ENCODE measurements at regions not wholly inside any gene's neighbourhood (a gene's known extent, or its start where the extent isn't known, plus 50 kb on each side); places are given as distances from the start of the nearest gene placed in this dataset.
A peak's percentile ranks its signal among the peaks of the same experiment; 100 is the strongest.

- WGBS, 2 donors (ENCODE audit: extremely low coverage in 2 of 2, insufficient read length in 2 of 2, insufficient replicate concordance in 1 of 2) = no CpG with 5 or more reads among the region's 1 CpG
- DNase-seq (ENCODE audit: low spot score) = no peak
- no peak overlapping the region for H3K27ac ChIP-seq (replicated peaks; ENCODE audit: low read length)
- no peak overlapping the region for H2BK15ac ChIP-seq (ENCODE audit: low read length)
- H3K23ac ChIP-seq (ENCODE audit: low read depth, low read length, poor library complexity) = no peak overlapping the region
- H3K36me3 ChIP-seq (replicated peaks in 1 of 2; ENCODE audit: control insufficient read depth in 2 of 2, insufficient read depth in 2 of 2, low read length in 2 of 2) = no peaks in the 10 kb centered on the region
- no peak overlapping the region for H2BK12ac ChIP-seq (ENCODE audit: low read length)
- no peak overlapping the region for H2BK120ac ChIP-seq (ENCODE audit: low read depth, low read length)
- H3K4me3 ChIP-seq (ENCODE audit: low read length in 2 of 2) = no peak overlapping the region
- H4K91ac ChIP-seq (ENCODE audit: low read depth, low read length, poor library complexity) = no peak overlapping the region
- H3K4me1 ChIP-seq (ENCODE audit: control insufficient read depth in 2 of 2, insufficient read depth in 1 of 2, low read depth in 1 of 2, low read length in 2 of 2) = no peaks in the 10 kb centered on the region
- no peaks in the 10 kb centered on the region for H3K27me3 ChIP-seq (ENCODE audit: control insufficient read depth in 3 of 3, insufficient read depth in 3 of 3, low read depth in 1 of 3, low read length in 3 of 3)
- H3K18ac ChIP-seq (ENCODE audit: low read length) = no peak overlapping the region
- no peak overlapping the region for H3K4ac ChIP-seq (ENCODE audit: low read length)
- H2AFZ ChIP-seq (ENCODE audit: low read length) = no peak overlapping the region
- no peak overlapping the region for H3K14ac ChIP-seq (ENCODE audit: low read length)
- H3K9ac ChIP-seq (ENCODE audit: low read depth, low read length, poor library complexity) = no peak overlapping the region
- H3K4me2 ChIP-seq (ENCODE audit: insufficient read depth, low read length, poor library complexity, severe bottlenecking) = no peak overlapping the region
- H2BK5ac ChIP-seq (ENCODE audit: low read length) = no peak overlapping the region
- no peaks in the 10 kb centered on the region for H3K79me1 ChIP-seq (ENCODE audit: low read depth, low read length)
- no peak overlapping the region for H4K8ac ChIP-seq (ENCODE audit: low read depth, low read length)
- H3K9me3 ChIP-seq (replicated peaks in 1 of 2; ENCODE audit: control insufficient read depth in 2 of 2, insufficient read depth in 1 of 2, low read depth in 1 of 2, low read length in 2 of 2) = no peaks in the 10 kb centered on the region
- no peak overlapping the region for H2AK5ac ChIP-seq (ENCODE audit: low read depth, low read length)
Observed at GRCh38 chr16:80318107-80318506, 222.7 kb upstream of the DYNLRB2 start.

GRCh38 chr16:80317599-80318037, 223.2 kb upstream of the DYNLRB2 start:
- Histone ChIP-seq H3K23ac (ENCODE audit: low read depth, low read length, poor library complexity) (no peak overlapping the region), H3K4me2 (ENCODE audit: insufficient read depth, low read length, poor library complexity, severe bottlenecking) (no peak overlapping the region), H3K14ac (ENCODE audit: low read length) (no peak overlapping the region), H3K27ac (replicated peaks; ENCODE audit: low read length) (no peak overlapping the region), H2BK5ac (ENCODE audit: low read length) (no peak overlapping the region), H3K27me3 (ENCODE audit: control insufficient read depth in 3 of 3, insufficient read depth in 3 of 3, low read depth in 1 of 3, low read length in 3 of 3) (no peaks in the 10 kb centered on the region), H3K9ac (ENCODE audit: low read depth, low read length, poor library complexity) (no peak overlapping the region), H2BK120ac (ENCODE audit: low read depth, low read length) (no peak overlapping the region), H3K18ac (ENCODE audit: low read length) (peak overlapping the region; percentile 42), H3K4me1 (ENCODE audit: control insufficient read depth in 2 of 2, insufficient read depth in 1 of 2, low read depth in 1 of 2, low read length in 2 of 2) (no peaks in the 10 kb centered on the region), H4K91ac (ENCODE audit: low read depth, low read length, poor library complexity) (no peak overlapping the region), H2BK12ac (ENCODE audit: low read length) (no peak overlapping the region), H3K79me1 (ENCODE audit: low read depth, low read length) (no peaks in the 10 kb centered on the region), H2BK15ac (ENCODE audit: low read length) (no peak overlapping the region), H2AFZ (ENCODE audit: low read length) (no peak overlapping the region), H2AK5ac (ENCODE audit: low read depth, low read length) (peak overlapping the region; percentile 48), H3K9me3 (replicated peaks in 1 of 2; ENCODE audit: control insufficient read depth in 2 of 2, insufficient read depth in 1 of 2, low read depth in 1 of 2, low read length in 2 of 2) (no peaks in the 10 kb centered on the region), H3K36me3 (replicated peaks in 1 of 2; ENCODE audit: control insufficient read depth in 2 of 2, insufficient read depth in 2 of 2, low read length in 2 of 2) (no peaks in the 10 kb centered on the region), H4K8ac (ENCODE audit: low read depth, low read length) (no peak overlapping the region), H3K4ac (ENCODE audit: low read length) (no peak overlapping the region), H3K4me3 (ENCODE audit: low read length in 2 of 2) (no peak overlapping the region)
- WGBS, 2 donors (ENCODE audit: extremely low coverage in 2 of 2, insufficient read length in 2 of 2, insufficient replicate concordance in 1 of 2) = no CpG with 5 or more reads among the region's 8 CpGs
- no peak for DNase-seq (ENCODE audit: low spot score)

- Histone ChIP-seq H3K4me2 (ENCODE audit: insufficient read depth, low read length, poor library complexity, severe bottlenecking) (no peak overlapping the region), H3K14ac (ENCODE audit: low read length) (peak overlapping the region; percentile 73), H3K9me3 (replicated peaks in 1 of 2; ENCODE audit: control insufficient read depth in 2 of 2, insufficient read depth in 1 of 2, low read depth in 1 of 2, low read length in 2 of 2) (no peaks in the 10 kb centered on the region), H2BK12ac (ENCODE audit: low read length) (no peak overlapping the region), H2AFZ (ENCODE audit: low read length) (no peak overlapping the region), H2AK5ac (ENCODE audit: low read depth, low read length) (peak overlapping the region; percentile 48), H3K27ac (replicated peaks; ENCODE audit: low read length) (no peak overlapping the region), H3K36me3 (replicated peaks in 1 of 2; ENCODE audit: control insufficient read depth in 2 of 2, insufficient read depth in 2 of 2, low read length in 2 of 2) (no peaks in the 10 kb centered on the region), H3K4me1 (ENCODE audit: control insufficient read depth in 2 of 2, insufficient read depth in 1 of 2, low read depth in 1 of 2, low read length in 2 of 2) (no peaks in the 10 kb centered on the region), H3K79me1 (ENCODE audit: low read depth, low read length) (no peaks in the 10 kb centered on the region), H3K18ac (ENCODE audit: low read length) (peak overlapping the region; percentile 39), H4K91ac (ENCODE audit: low read depth, low read length, poor library complexity) (no peak overlapping the region), H3K23ac (ENCODE audit: low read depth, low read length, poor library complexity) (no peak overlapping the region), H4K8ac (ENCODE audit: low read depth, low read length) (no peak overlapping the region), H2BK15ac (ENCODE audit: low read length) (no peak overlapping the region), H3K4ac (ENCODE audit: low read length) (no peak overlapping the region), H3K27me3 (ENCODE audit: control insufficient read depth in 3 of 3, insufficient read depth in 3 of 3, low read depth in 1 of 3, low read length in 3 of 3) (no peaks in the 10 kb centered on the region), H2BK5ac (ENCODE audit: low read length) (no peak overlapping the region), H3K4me3 (ENCODE audit: low read length in 2 of 2) (peak overlapping the region in 1 of 2 donors; percentile 22), H2BK120ac (ENCODE audit: low read depth, low read length) (no peak overlapping the region), H3K9ac (ENCODE audit: low read depth, low read length, poor library complexity) (no peak overlapping the region)
- WGBS, 2 donors (ENCODE audit: extremely low coverage in 2 of 2, insufficient read length in 2 of 2, insufficient replicate concordance in 1 of 2) = no CpG with 5 or more reads among the region's 10 CpGs
- no peak for DNase-seq (ENCODE audit: low spot score)
Observed at GRCh38 chr16:80317116-80317515, 223.7 kb upstream of the DYNLRB2 start.

GRCh38 chr16:80314042-80314441, 226.8 kb upstream of the DYNLRB2 start:
- no peak overlapping the region for H3K27ac ChIP-seq (replicated peaks; ENCODE audit: low read length)
- no CpG with 5 or more reads among the region's 4 CpGs for WGBS, 2 donors (ENCODE audit: extremely low coverage in 2 of 2, insufficient read length in 2 of 2, insufficient replicate concordance in 1 of 2)

More at GRCh38 chr16:80314042-80314441, 226.8 kb upstream of the DYNLRB2 start:
- Histone ChIP-seq H3K27me3 (ENCODE audit: control insufficient read depth in 3 of 3, insufficient read depth in 3 of 3, low read depth in 1 of 3, low read length in 3 of 3) (no peaks in the 10 kb centered on the region), H3K4ac (ENCODE audit: low read length) (no peak overlapping the region), H3K4me1 (ENCODE audit: control insufficient read depth in 2 of 2, insufficient read depth in 1 of 2, low read depth in 1 of 2, low read length in 2 of 2) (no peaks in the 10 kb centered on the region), H3K23ac (ENCODE audit: low read depth, low read length, poor library complexity) (no peak overlapping the region), H2AK5ac (ENCODE audit: low read depth, low read length) (no peak overlapping the region), H2BK120ac (ENCODE audit: low read depth, low read length) (no peak overlapping the region), H3K14ac (ENCODE audit: low read length) (no peak overlapping the region), H4K91ac (ENCODE audit: low read depth, low read length, poor library complexity) (no peak overlapping the region), H3K9ac (ENCODE audit: low read depth, low read length, poor library complexity) (no peak overlapping the region), H2AFZ (ENCODE audit: low read length) (no peak overlapping the region), H3K4me3 (ENCODE audit: low read length in 2 of 2) (no peak overlapping the region), H3K4me2 (ENCODE audit: insufficient read depth, low read length, poor library complexity, severe bottlenecking) (no peak overlapping the region), H3K18ac (ENCODE audit: low read length) (no peak overlapping the region), H2BK5ac (ENCODE audit: low read length) (no peak overlapping the region), H3K9me3 (replicated peaks in 1 of 2; ENCODE audit: control insufficient read depth in 2 of 2, insufficient read depth in 1 of 2, low read depth in 1 of 2, low read length in 2 of 2) (no peaks in the 10 kb centered on the region), H4K8ac (ENCODE audit: low read depth, low read length) (no peak overlapping the region), H2BK12ac (ENCODE audit: low read length) (no peak overlapping the region), H3K36me3 (replicated peaks in 1 of 2; ENCODE audit: control insufficient read depth in 2 of 2, insufficient read depth in 2 of 2, low read length in 2 of 2) (no peaks in the 10 kb centered on the region), H2BK15ac (ENCODE audit: low read length) (no peak overlapping the region), H3K79me1 (ENCODE audit: low read depth, low read length) (no peaks in the 10 kb centered on the region)
- DNase-seq (ENCODE audit: low spot score) = no peak

Measured in neuronal stem cell (in vitro differentiated cells).